K562 (cell line): ENCODE measurements at regions not wholly inside any gene's neighbourhood (a gene's known extent, or its start where the extent isn't known, plus 50 kb on each side); places are given as distances from the start of the nearest gene placed in this dataset.

Experiments used
- CHD2 ChIP-seq: IDR thresholded peaks from 2 replicates; pipeline ENCODE4 v1.6.1; 2011; ENCODE audit warnings: low read depth, low read length
- HNRNPLL ChIP-seq: fragments of 200-400 bp; formaldehyde crosslinking; IDR thresholded peaks from 2 replicates; pipeline ENCODE4 v1.6.1; 2017; ENCODE audit warnings: low read length, low read depth, mild to moderate bottlenecking; ENCODE audit not compliant: poor library complexity, severe bottlenecking

- TF ChIP-seq CHD2 (no peak), HNRNPLL (no peak)
Measured at GRCh38 chr2:138421315-138421970, 80.1 kb upstream of the SPOPL start.
